Spleen (tissue), 11 donors: ENCODE measurements at regions not wholly inside any gene's neighbourhood (a gene's known extent, or its start where the extent isn't known, plus 50 kb on each side); places are given as distances from the start of the nearest gene placed in this dataset.

Source experiments
- DNase-seq: peaks from one replicate; pipeline ENCODE4 v3.0.0-alpha.2; 2020
- H3K27ac ChIP-seq, 8 donors: fragments of 200-600 bp; sonication (generic) in 7 of 8; 1 replicate in 4 of 8; 2 replicates in 4 of 8; pipeline versions ENCODE4 v1.5.0 to v1.8.0; 2016 to 2021; ENCODE audit warnings: inconsistent platforms in 4 of 8, mild to moderate bottlenecking in 4 of 8, moderate library complexity in 1 of 8
- H3K27me3 ChIP-seq, 7 donors: fragments of 200-600 bp; sonication (generic) in 6 of 7; replicated peaks in 1 of 7; 1 replicate in 4 of 7; 2 replicates in 3 of 7; pipeline versions ENCODE4 v1.5.0 to v1.8.0; 2016 to 2021; ENCODE audit warnings: inconsistent platforms in 3 of 7, mild to moderate bottlenecking in 1 of 7
- H3K36me3 ChIP-seq, 6 donors: fragments of 200-600 bp; sonication (generic) in 5 of 6; 1 replicate in 4 of 6; 2 replicates in 2 of 6; pipeline versions ENCODE4 v1.5.0 to v1.8.0; 2016 to 2021; ENCODE audit warnings: inconsistent platforms in 2 of 6
- H3K4me1 ChIP-seq, 6 donors: fragments of 200-600 bp; sonication (generic) in 5 of 6; 1 replicate in 3 of 6; 2 replicates in 3 of 6; pipeline versions ENCODE4 v1.5.0 to v1.8.0; 2016 to 2021; ENCODE audit warnings: inconsistent platforms in 3 of 6
- H3K4me3 ChIP-seq, 8 donors: fragments of 200-600 bp; sonication (generic) in 7 of 8; 1 replicate in 4 of 8; 2 replicates in 4 of 8; pipeline versions ENCODE4 v1.5.0 to v1.8.0; 2016 to 2021; ENCODE audit warnings: inconsistent platforms in 4 of 8, mild to moderate bottlenecking in 4 of 8, moderate library complexity in 2 of 8
- H3K9me3 ChIP-seq, 8 donors: fragments of 200-600 bp; sonication (generic) in 7 of 8; 1 replicate in 4 of 8; 2 replicates in 4 of 8; pipeline versions ENCODE4 v1.5.0 to v1.8.0; 2016 to 2021; ENCODE audit warnings: inconsistent platforms in 4 of 8
- POLR2A ChIP-seq, 3 donors: fragments of 450-650 bp; IDR thresholded peaks; one replicate each; pipeline ENCODE4 v1.5.1; 2017; ENCODE audit warnings: antibody characterized with exemption in 3 of 3, mild to moderate bottlenecking in 1 of 3
- POLR2AphosphoS5 ChIP-seq, 3 donors: sonication (generic); formaldehyde crosslinking; IDR thresholded peaks; one replicate each; pipeline ENCODE4 v1.5.1; 2017; ENCODE audit warnings: antibody characterized with exemption in 3 of 3
- WGBS, 5 donors: extraction: QIAGEN DNeasy Blood & Tissue Kit in 3 of 5; methylation state at CpG; one replicate each; pipeline versions ENCODE4 v1.1.5 to v1.1.7; 2013 to 2018; 5-methylcytosine and 5-hydroxymethylcytosine counted together
- intact Hi-C: fragments of 100-400 bp; cut with DNase I; formaldehyde crosslinking; loops from one replicate; pipeline ENCODE4 v1.15.0; 2023; ENCODE audit warnings: low total_unique reads
- TF ChIP-seq, protein P1 (sequence below), 11 experiments: fragments of 200-600 bp in 7 of 11; fragments of 450-650 bp in 4 of 11; sonication (generic) in 4 of 11; IDR thresholded peaks in 8 of 11; conservative IDR thresholded peaks in 3 of 11; 1 replicate in 7 of 11; 2 replicates in 4 of 11; pipeline versions ENCODE4 v1.4.0 to v1.8.0; 2016 to 2021; ENCODE audit warnings: antibody characterized with exemption in 11 of 11, inconsistent platforms in 4 of 11, mild to moderate bottlenecking in 1 of 11
- donor health status: healthy with polysubstance abuse.
- donor health status: DM: no; HTN: no; CAD: no; lungs with moderate emphysema.
- donor health status: DM: no; HTN: no; CAD: no.
- donor health status: Bipolar disorder and iron deficiency.
- donor health status: healthy.
- donor health status: DM: no; HTN: no; CAD: no.
- donor health status: DM: yes; HTN: yes; CAD: no.

DNA sequence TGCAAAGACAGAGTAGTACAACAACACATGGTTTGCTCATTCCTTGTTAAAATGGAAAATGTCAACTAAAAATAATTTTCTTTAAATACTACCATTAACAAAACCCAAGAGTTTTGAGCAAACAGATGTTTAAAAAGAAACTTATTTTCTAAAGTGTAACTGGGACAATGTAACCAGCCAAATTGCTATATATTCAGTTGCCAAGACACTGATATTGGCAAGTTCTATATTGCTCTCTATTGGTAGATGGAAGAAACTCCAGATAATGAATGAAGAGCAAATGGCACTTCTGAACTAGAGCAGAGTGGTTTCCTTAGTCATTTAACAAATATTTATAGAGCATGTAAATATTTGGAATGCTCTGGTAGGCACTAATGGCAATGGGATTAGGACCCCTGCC is 966.2 kb downstream of the RPA4 start:
- no peak overlapping the region for H3K27ac ChIP-seq
- H3K4me1 ChIP-seq = no peaks in the 10 kb centered on the region
- H3K36me3 ChIP-seq = no peaks in the 10 kb centered on the region
- peaks cover 0 to 6% (median 0%) of the 10 kb centered on the region in 8 donors for H3K9me3 ChIP-seq
- intact Hi-C loops = no loop called here
- no peak for TF ChIP-seq POLR2A (IDR thresholded peaks at IDR 0.05)
- TF ChIP-seq, protein P1, sequence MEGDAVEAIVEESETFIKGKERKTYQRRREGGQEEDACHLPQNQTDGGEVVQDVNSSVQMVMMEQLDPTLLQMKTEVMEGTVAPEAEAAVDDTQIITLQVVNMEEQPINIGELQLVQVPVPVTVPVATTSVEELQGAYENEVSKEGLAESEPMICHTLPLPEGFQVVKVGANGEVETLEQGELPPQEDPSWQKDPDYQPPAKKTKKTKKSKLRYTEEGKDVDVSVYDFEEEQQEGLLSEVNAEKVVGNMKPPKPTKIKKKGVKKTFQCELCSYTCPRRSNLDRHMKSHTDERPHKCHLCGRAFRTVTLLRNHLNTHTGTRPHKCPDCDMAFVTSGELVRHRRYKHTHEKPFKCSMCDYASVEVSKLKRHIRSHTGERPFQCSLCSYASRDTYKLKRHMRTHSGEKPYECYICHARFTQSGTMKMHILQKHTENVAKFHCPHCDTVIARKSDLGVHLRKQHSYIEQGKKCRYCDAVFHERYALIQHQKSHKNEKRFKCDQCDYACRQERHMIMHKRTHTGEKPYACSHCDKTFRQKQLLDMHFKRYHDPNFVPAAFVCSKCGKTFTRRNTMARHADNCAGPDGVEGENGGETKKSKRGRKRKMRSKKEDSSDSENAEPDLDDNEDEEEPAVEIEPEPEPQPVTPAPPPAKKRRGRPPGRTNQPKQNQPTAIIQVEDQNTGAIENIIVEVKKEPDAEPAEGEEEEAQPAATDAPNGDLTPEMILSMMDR (IDR thresholded peaks at IDR 0.05 in 8 of 11, conservative IDR thresholded peaks at IDR 0.05 in 3 of 11) = no peak
- no peak for TF ChIP-seq POLR2AphosphoS5 (IDR thresholded peaks at IDR 0.05)
- DNase-seq = no peak
- H3K27me3 ChIP-seq = no peaks in the 10 kb centered on the region
- no peak overlapping the region for H3K4me3 ChIP-seq

DNA sequence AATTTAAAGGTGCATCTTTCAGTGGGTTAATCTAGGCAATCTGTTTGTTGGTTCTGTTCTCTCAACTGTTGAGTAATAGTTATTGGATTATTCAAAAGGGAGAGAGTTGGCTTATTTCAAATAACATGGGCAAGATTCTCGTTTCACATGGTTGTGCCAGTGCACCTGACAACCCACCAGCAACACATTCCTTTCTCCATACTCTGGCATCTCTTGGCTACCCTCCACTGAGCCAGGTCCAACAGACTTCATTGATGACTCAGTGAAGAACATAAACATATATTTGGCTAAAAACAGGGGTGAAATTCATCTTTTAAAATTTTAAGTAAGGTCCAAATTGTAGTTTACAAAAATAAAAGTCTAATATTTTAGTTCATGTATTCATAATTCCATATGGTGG is 967.2 kb downstream of the RPA4 start:
- no peaks in the 10 kb centered on the region for H3K27me3 ChIP-seq
- H3K4me3 ChIP-seq = no peak overlapping the region
- peaks cover 0 to 6% (median 0%) of the 10 kb centered on the region in 8 donors for H3K9me3 ChIP-seq
- no peak for DNase-seq
- TF ChIP-seq, protein P1 (IDR thresholded peaks at IDR 0.05 in 8 of 11, conservative IDR thresholded peaks at IDR 0.05 in 3 of 11) = no peak
- no peak for TF ChIP-seq POLR2A (IDR thresholded peaks at IDR 0.05)
- TF ChIP-seq POLR2AphosphoS5 (IDR thresholded peaks at IDR 0.05) = no peak
- H3K4me1 ChIP-seq = no peaks in the 10 kb centered on the region
- WGBS, 5 donors = 21 to 62% (median 41%) methylated on average over 1 of the region's 1 CpG
- intact Hi-C loops = no loop called here
- no peaks in the 10 kb centered on the region for H3K36me3 ChIP-seq
- no peak overlapping the region for H3K27ac ChIP-seq

DNA sequence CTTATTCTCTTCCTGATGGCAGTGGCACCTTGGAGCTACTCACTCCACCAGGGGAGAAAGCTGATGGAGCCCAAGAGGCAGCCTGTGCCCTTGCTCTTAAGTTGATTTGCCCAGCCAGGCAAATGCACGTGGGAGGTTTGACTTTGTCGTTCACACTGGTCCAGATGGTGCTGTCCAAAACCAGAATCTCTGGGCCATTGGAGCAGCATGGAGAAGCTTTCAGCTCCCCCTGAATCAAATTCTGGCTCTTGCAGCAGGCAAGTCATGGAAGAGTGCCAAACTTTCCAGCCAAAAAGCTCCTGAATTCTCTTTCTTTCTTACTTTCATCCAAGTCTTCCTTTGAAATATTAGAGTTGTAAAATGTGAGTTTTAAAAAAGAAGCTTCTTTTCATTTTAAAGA is 970.4 kb downstream of the RPA4 start:
- 68 to 89% (median 79%) methylated on average over 2 of the region's 2 CpGs for WGBS, 5 donors
- Histone ChIP-seq H3K4me3 (no peak overlapping the region), H3K36me3 (no peaks in the 10 kb centered on the region), H3K27me3 (no peaks in the 10 kb centered on the region), H3K27ac (no peak overlapping the region), H3K4me1 (no peaks in the 10 kb centered on the region), H3K9me3 (no peaks in the 10 kb centered on the region)
- intact Hi-C loops = no loop called here
- DNase-seq = no peak
- TF ChIP-seq POLR2AphosphoS5 (IDR thresholded peaks at IDR 0.05) (no peak), POLR2A (IDR thresholded peaks at IDR 0.05) (no peak)
- TF ChIP-seq, protein P1 (IDR thresholded peaks at IDR 0.05 in 8 of 11, conservative IDR thresholded peaks at IDR 0.05 in 3 of 11) = no peak

DNA sequence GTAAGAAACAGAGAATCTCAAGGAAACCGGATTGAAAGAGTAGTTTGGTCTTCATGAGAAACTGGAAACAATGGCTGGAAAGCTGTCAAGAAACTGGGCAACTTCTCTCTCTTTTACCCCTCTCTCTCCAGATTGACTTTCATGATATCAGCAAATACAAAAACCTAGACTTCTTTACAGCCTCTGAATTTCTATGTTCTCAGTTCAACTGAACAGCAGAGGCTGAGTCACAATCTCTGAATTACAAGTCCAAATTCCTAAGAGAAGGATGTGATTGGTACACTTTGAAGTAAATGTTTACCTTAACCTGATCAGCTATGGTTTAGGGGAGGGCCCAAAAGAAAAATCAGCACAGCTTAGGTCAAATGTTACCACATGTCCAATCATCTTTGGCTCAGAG is 974.9 kb downstream of the RPA4 start:
- DNase-seq = no peak
- no peak overlapping the region for H3K27ac ChIP-seq
- no peaks in the 10 kb centered on the region for H3K27me3 ChIP-seq
- no peaks in the 10 kb centered on the region for H3K9me3 ChIP-seq
- TF ChIP-seq POLR2AphosphoS5 (IDR thresholded peaks at IDR 0.05) (no peak), POLR2A (IDR thresholded peaks at IDR 0.05) (no peak)
- TF ChIP-seq, protein P1 (IDR thresholded peaks at IDR 0.05 in 8 of 11, conservative IDR thresholded peaks at IDR 0.05 in 3 of 11) = no peak
- no peaks in the 10 kb centered on the region for H3K4me1 ChIP-seq
- intact Hi-C loops = no loop called here
- H3K36me3 ChIP-seq = no peaks in the 10 kb centered on the region
- WGBS, 5 donors = 68 to 87% (median 79%) methylated on average over 1 of the region's 1 CpG
- no peak overlapping the region for H3K4me3 ChIP-seq
